ENCODE measurements at regions not wholly inside any gene's neighbourhood (a gene's known extent, or its start where the extent isn't known, plus 50 kb on each side); places are given as distances from the start of the nearest gene placed in this dataset.

DNA sequence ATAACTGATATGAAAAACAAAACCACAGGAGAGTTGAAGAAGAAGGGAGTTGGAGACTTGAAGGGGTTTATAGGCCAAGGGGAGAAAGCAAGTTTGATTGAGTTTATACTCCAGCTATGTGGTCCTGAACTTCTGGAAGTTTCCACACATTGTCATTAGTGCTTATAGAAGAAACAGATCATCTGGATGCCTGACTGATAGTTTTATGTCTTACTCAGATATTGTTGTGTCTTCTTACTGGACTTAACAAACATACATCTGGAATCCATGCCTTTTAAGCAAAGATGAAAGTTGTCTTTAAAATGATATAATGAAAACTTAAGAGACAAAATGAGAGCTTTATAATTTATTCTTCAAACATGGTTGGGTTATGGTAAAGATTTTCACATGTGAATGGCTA, 101.3 kb upstream of the FZD8 start:
- TF ChIP-seq, protein P1, sequence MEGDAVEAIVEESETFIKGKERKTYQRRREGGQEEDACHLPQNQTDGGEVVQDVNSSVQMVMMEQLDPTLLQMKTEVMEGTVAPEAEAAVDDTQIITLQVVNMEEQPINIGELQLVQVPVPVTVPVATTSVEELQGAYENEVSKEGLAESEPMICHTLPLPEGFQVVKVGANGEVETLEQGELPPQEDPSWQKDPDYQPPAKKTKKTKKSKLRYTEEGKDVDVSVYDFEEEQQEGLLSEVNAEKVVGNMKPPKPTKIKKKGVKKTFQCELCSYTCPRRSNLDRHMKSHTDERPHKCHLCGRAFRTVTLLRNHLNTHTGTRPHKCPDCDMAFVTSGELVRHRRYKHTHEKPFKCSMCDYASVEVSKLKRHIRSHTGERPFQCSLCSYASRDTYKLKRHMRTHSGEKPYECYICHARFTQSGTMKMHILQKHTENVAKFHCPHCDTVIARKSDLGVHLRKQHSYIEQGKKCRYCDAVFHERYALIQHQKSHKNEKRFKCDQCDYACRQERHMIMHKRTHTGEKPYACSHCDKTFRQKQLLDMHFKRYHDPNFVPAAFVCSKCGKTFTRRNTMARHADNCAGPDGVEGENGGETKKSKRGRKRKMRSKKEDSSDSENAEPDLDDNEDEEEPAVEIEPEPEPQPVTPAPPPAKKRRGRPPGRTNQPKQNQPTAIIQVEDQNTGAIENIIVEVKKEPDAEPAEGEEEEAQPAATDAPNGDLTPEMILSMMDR (IDR thresholded peaks at IDR 0.05) = no peak
- no peak for TF ChIP-seq POLR2A (IDR thresholded peaks at IDR 0.05)
- no peak for TF ChIP-seq POLR2AphosphoS5 (IDR thresholded peaks at IDR 0.05)
